Neural cell (in vitro differentiated cells): ENCODE measurements at regions not wholly inside any gene's neighbourhood (a gene's known extent, or its start where the extent isn't known, plus 50 kb on each side); places are given as distances from the start of the nearest gene placed in this dataset.

Experiments used
- H2AFZ ChIP-seq: fragments of 200-600, 300-800 bp; sonication (generic), shearing (Covaris generic); 2 replicates; pipeline ENCODE4 v1.6.0; 2014; ENCODE audit warnings: low read depth, mild to moderate bottlenecking, antibody characterized with exemption, low read length, moderate library complexity
- H3F3A ChIP-seq: fragments of 200-600 bp; shearing (Covaris generic); 2 replicates; pipeline ENCODE4 v1.6.1; 2016; ENCODE audit warnings: mild to moderate bottlenecking, moderate library complexity, mixed read lengths, antibody characterized with exemption, low read length; ENCODE audit not compliant: insufficient read depth, poor library complexity, severe bottlenecking
- H3K27ac ChIP-seq: fragments of 200-600, 300-800 bp; sonication (generic), shearing (Covaris generic); 2 replicates; pipeline ENCODE4 v1.5.1; 2014; ENCODE audit warnings: mild to moderate bottlenecking, low read length, moderate library complexity
- H3K27me3 ChIP-seq: fragments of 300-800, 200-600 bp; sonication (generic), shearing (Covaris generic); 2 replicates; pipeline ENCODE4 v1.6.0; 2014; ENCODE audit warnings: mild to moderate bottlenecking, low read depth, low read length, moderate library complexity; ENCODE audit not compliant: insufficient read depth
- H3K36me3 ChIP-seq: fragments of 300-800, 200-600 bp; sonication (generic), shearing (Covaris generic); 2 replicates; pipeline ENCODE4 v1.5.1; 2014; ENCODE audit warnings: mild to moderate bottlenecking, antibody characterized with exemption, low read length, moderate library complexity; ENCODE audit not compliant: insufficient read depth
- H3K4me2 ChIP-seq: fragments of 300-800, 200-600 bp; sonication (generic), shearing (Covaris generic); 2 replicates; pipeline ENCODE4 v1.6.0; 2014; ENCODE audit warnings: mild to moderate bottlenecking, low read length
- H3K4me3 ChIP-seq: fragments of 300-800, 200-600 bp; sonication (generic), shearing (Covaris generic); 2 replicates; pipeline ENCODE4 v1.5.1; 2014; ENCODE audit warnings: mild to moderate bottlenecking, low read length, moderate library complexity
- H3K79me2 ChIP-seq: fragments of 200-600 bp; shearing (Covaris generic); replicated peaks from 2 replicates; pipeline ENCODE4 v1.6.0; 2014; ENCODE audit warnings: mild to moderate bottlenecking, low read length, moderate library complexity; ENCODE audit not compliant: insufficient read depth
- H3K9ac ChIP-seq: fragments of 300-800, 200-600 bp; sonication (generic), shearing (Covaris generic); 2 replicates; pipeline ENCODE4 v1.6.1; 2016; ENCODE audit warnings: mild to moderate bottlenecking, low read length, mixed read lengths
- H3K9me2 ChIP-seq: fragments of 200-600 bp; shearing (Covaris generic); 2 replicates; pipeline ENCODE4 v1.6.1; 2016; ENCODE audit warnings: mild to moderate bottlenecking, low read length, mixed read lengths; ENCODE audit not compliant: insufficient read depth
- H3K9me3 ChIP-seq: fragments of 200-600, 300-800 bp; sonication (generic), shearing (Covaris generic); 2 replicates; pipeline ENCODE4 v1.6.1; 2016; ENCODE audit warnings: mild to moderate bottlenecking, mixed run types, low read length, moderate library complexity, mixed read lengths
- H4K20me1 ChIP-seq: fragments of 200-600 bp; shearing (Covaris generic); 2 replicates; pipeline ENCODE4 v1.6.1; 2016; ENCODE audit warnings: mild to moderate bottlenecking, mixed run types; ENCODE audit not compliant: insufficient read depth
- MXI1 ChIP-seq: fragments of 450-650 bp; conservative IDR thresholded peaks from 2 replicates; pipeline ENCODE4 v1.6.1; 2014; ENCODE audit warnings: antibody characterized with exemption, mild to moderate bottlenecking; ENCODE audit not compliant: poor library complexity, severe bottlenecking
- POLR2AphosphoS5 ChIP-seq: IDR thresholded peaks from 2 replicates; pipeline ENCODE4 v1.6.1; 2012
- RAD21 ChIP-seq: fragments of 450-650 bp; conservative IDR thresholded peaks from 2 replicates; pipeline ENCODE4 v1.6.1; 2014; ENCODE audit warnings: antibody characterized with exemption, mild to moderate bottlenecking, moderate library complexity
- SMC3 ChIP-seq: fragments of 450-650 bp; conservative IDR thresholded peaks from 2 replicates; pipeline ENCODE4 v1.6.1; 2014; ENCODE audit warnings: antibody characterized with exemption, mild to moderate bottlenecking, moderate library complexity; ENCODE audit not compliant: poor library complexity
- TAF1 ChIP-seq: IDR thresholded peaks from 2 replicates; pipeline ENCODE4 v1.6.1; 2012; ENCODE audit warnings: low read depth
- TF ChIP-seq, protein P1 (sequence below): IDR thresholded peaks from 2 replicates; pipeline ENCODE4 v1.6.1; 2012; ENCODE audit warnings: borderline replicate concordance
- TF ChIP-seq, protein P2 (sequence below): fragments of 450-650 bp; IDR thresholded peaks from 2 replicates; pipeline ENCODE4 v1.5.1; 2014; ENCODE audit warnings: antibody characterized with exemption, mild to moderate bottlenecking, moderate library complexity; ENCODE audit not compliant: poor library complexity, severe bottlenecking

DNA sequence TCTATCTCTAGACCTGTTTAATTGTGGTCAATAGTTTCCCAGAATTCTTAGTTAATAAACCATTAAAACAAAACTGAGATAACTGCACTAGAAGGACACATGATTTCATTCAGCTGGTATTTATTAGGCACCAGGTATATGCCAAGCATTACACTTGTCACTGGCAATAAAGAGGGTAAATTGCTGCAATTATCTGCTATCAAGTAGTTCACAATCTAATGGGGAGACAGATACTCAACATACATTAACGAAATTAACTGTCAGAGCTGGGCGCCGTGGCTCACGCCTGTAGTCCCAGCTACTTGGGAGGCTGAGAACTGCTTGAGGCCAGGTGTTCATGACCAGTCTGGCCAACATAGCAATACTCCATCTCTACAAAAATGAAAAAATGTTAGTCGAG, 71.7 kb upstream of the WIPF1 start:
- no peaks in the 10 kb centered on the region for H3K9me3 ChIP-seq
- no peaks in the 10 kb centered on the region for H4K20me1 ChIP-seq
- no peak overlapping the region for H3K4me3 ChIP-seq
- TF ChIP-seq SMC3 (no peak), MXI1 (no peak), TAF1 (no peak)
- TF ChIP-seq, protein P1, sequence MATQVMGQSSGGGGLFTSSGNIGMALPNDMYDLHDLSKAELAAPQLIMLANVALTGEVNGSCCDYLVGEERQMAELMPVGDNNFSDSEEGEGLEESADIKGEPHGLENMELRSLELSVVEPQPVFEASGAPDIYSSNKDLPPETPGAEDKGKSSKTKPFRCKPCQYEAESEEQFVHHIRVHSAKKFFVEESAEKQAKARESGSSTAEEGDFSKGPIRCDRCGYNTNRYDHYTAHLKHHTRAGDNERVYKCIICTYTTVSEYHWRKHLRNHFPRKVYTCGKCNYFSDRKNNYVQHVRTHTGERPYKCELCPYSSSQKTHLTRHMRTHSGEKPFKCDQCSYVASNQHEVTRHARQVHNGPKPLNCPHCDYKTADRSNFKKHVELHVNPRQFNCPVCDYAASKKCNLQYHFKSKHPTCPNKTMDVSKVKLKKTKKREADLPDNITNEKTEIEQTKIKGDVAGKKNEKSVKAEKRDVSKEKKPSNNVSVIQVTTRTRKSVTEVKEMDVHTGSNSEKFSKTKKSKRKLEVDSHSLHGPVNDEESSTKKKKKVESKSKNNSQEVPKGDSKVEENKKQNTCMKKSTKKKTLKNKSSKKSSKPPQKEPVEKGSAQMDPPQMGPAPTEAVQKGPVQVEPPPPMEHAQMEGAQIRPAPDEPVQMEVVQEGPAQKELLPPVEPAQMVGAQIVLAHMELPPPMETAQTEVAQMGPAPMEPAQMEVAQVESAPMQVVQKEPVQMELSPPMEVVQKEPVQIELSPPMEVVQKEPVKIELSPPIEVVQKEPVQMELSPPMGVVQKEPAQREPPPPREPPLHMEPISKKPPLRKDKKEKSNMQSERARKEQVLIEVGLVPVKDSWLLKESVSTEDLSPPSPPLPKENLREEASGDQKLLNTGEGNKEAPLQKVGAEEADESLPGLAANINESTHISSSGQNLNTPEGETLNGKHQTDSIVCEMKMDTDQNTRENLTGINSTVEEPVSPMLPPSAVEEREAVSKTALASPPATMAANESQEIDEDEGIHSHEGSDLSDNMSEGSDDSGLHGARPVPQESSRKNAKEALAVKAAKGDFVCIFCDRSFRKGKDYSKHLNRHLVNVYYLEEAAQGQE = no peak
- no peaks in the 10 kb centered on the region for H3K79me2 ChIP-seq
- H3K9ac ChIP-seq = no peak overlapping the region
- H3K27me3 ChIP-seq = no peaks in the 10 kb centered on the region
- no peak overlapping the region for H3K4me2 ChIP-seq
- no peaks in the 10 kb centered on the region for H3K9me2 ChIP-seq
- H2AFZ ChIP-seq = no peak overlapping the region
- H3K27ac ChIP-seq = no peak overlapping the region
- no peaks in the 10 kb centered on the region for H3K36me3 ChIP-seq
- no peaks in the 10 kb centered on the region for H3F3A ChIP-seq

DNA sequence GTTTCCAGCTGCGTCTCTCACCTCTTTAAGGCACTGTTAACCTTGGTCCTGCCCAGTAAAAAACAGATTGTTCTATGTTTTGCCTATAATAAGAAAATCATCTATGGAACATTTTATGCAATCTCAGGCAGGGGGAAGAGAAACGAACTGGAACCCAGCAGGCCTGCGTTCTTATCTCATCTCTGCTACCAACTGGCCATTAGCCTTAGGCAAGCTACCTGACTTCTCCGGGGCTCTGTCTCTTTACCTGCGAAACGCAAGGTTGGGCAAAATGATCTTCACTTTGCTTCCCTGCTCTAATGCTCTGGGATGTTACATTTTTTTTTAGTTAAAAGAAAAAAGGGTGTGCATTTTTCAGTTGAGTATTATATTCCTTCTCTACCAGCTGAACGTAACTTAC, 70.5 kb upstream of the WIPF1 start:
- Histone ChIP-seq H3K9me2 (no peaks in the 10 kb centered on the region), H3K9ac (no peak overlapping the region), H3K9me3 (no peaks in the 10 kb centered on the region), H3K27me3 (no peaks in the 10 kb centered on the region), H3K27ac (no peak overlapping the region), H3K4me2 (no peak overlapping the region), H4K20me1 (no peaks in the 10 kb centered on the region), H3K4me3 (no peak overlapping the region), H3F3A (no peaks in the 10 kb centered on the region), H2AFZ (no peak overlapping the region), H3K36me3 (no peaks in the 10 kb centered on the region), H3K79me2 (no peaks in the 10 kb centered on the region)
- no peak for TF ChIP-seq RAD21
- no peak for TF ChIP-seq SMC3
- no peak for TF ChIP-seq MXI1
- no peak for TF ChIP-seq POLR2AphosphoS5
- TF ChIP-seq TAF1 = no peak
- TF ChIP-seq, protein P2, sequence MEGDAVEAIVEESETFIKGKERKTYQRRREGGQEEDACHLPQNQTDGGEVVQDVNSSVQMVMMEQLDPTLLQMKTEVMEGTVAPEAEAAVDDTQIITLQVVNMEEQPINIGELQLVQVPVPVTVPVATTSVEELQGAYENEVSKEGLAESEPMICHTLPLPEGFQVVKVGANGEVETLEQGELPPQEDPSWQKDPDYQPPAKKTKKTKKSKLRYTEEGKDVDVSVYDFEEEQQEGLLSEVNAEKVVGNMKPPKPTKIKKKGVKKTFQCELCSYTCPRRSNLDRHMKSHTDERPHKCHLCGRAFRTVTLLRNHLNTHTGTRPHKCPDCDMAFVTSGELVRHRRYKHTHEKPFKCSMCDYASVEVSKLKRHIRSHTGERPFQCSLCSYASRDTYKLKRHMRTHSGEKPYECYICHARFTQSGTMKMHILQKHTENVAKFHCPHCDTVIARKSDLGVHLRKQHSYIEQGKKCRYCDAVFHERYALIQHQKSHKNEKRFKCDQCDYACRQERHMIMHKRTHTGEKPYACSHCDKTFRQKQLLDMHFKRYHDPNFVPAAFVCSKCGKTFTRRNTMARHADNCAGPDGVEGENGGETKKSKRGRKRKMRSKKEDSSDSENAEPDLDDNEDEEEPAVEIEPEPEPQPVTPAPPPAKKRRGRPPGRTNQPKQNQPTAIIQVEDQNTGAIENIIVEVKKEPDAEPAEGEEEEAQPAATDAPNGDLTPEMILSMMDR = no peak

DNA sequence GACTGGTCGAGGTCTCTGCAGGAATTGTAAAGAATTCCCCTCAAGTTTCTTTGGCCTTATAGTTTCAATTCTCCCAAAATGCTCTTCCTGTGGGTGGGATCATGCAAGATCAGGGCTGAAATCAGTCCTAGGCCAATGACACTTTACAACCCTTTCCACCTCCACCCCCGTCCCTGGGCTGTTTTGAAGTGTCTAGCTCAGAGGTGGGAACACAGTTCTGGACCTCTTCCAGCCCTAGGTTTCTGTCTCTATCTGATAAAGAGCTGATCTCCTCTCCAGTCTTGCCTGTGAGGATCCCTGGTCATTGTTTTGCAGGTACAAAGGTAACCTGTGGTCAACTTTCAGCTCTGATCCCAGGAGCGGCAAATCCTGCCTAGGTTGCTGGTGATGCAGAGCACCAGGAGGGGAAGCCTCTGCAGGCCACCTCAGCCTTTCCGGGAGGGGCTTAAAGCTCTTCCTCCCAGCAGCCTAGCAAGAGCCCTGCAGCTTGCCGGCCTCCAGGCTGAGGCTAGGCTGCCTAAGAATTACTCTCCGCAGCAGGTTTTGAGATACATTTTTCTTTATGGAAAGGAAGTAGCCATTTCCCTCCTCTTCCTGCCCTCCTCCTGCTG, 69.8 kb upstream of the WIPF1 start:
- Histone ChIP-seq H2AFZ (no peak overlapping the region), H3K4me2 (no peak overlapping the region), H3K9ac (no peak overlapping the region), H4K20me1 (no peaks in the 10 kb centered on the region), H3K27ac (no peak overlapping the region), H3K36me3 (no peaks in the 10 kb centered on the region), H3K79me2 (no peaks in the 10 kb centered on the region), H3K27me3 (no peaks in the 10 kb centered on the region), H3K9me2 (no peaks in the 10 kb centered on the region), H3K9me3 (no peaks in the 10 kb centered on the region), H3K4me3 (no peak overlapping the region), H3F3A (no peaks in the 10 kb centered on the region)
- TF ChIP-seq, protein P1 = no peak
